Fibroblast of lung (primary cell): ENCODE measurements at regions not wholly inside any gene's neighbourhood (a gene's known extent, or its start where the extent isn't known, plus 50 kb on each side); places are given as distances from the start of the nearest gene placed in this dataset.
"Not testable (repeated sequence)": the region's sequence is repeated elsewhere in the genome, so short reads cannot be mapped to it uniquely, and the experiment has no call there.

ENCODE experiments used
- DNase-seq, 2 donors: peaks; one replicate each; pipeline versions ENCODE4 v3.0.0 to v3.0.0-alpha.2; 2010; ENCODE audit warnings: low read depth in 2 of 2
- H2AFZ ChIP-seq: 2 replicates; pipeline ENCODE4 v1.5.1; 2012; ENCODE audit warnings: low read length, control low read depth, inconsistent platforms
- H3K27ac ChIP-seq: 2 replicates; pipeline ENCODE4 v1.5.1; 2011; ENCODE audit warnings: low read length, control low read depth; ENCODE audit not compliant: insufficient read depth
- H3K27me3 ChIP-seq: 2 replicates; pipeline ENCODE4 v1.5.1; 2011; ENCODE audit warnings: mild to moderate bottlenecking, low read length; ENCODE audit not compliant: control insufficient read depth, insufficient read depth
- H3K36me3 ChIP-seq: 2 replicates; pipeline ENCODE4 v1.5.1; 2011; ENCODE audit warnings: low read length; ENCODE audit not compliant: control insufficient read depth, insufficient read depth
- H3K4me1 ChIP-seq: 2 replicates; pipeline ENCODE4 v1.5.1; 2011; ENCODE audit warnings: low read length; ENCODE audit not compliant: control insufficient read depth, insufficient read depth; ENCODE audit errors: extremely low read depth
- H3K4me2 ChIP-seq: 2 replicates; pipeline ENCODE4 v1.5.1; 2011; ENCODE audit warnings: low read length, control low read depth; ENCODE audit not compliant: insufficient read depth; ENCODE audit errors: extremely low read depth
- H3K4me3 ChIP-seq, 4 experiments: fragments of 200-600 bp in 1 of 4; sonication (generic) in 1 of 4; replicated peaks in 1 of 4; 2 replicates each; pipeline ENCODE4 v1.5.1; 2011 to 2016; ENCODE audit warnings: low read length in 4 of 4, low read depth in 3 of 4, mild to moderate bottlenecking in 3 of 4, control low read depth in 2 of 4, inconsistent platforms in 1 of 4, mixed read lengths in 1 of 4; ENCODE audit not compliant: insufficient read depth in 1 of 4; ENCODE audit errors: control extremely low read depth in 1 of 4
- H3K79me2 ChIP-seq: 2 replicates; pipeline ENCODE4 v1.5.1; 2012; ENCODE audit warnings: mild to moderate bottlenecking, low read length, inconsistent platforms; ENCODE audit not compliant: control insufficient read depth, insufficient read depth
- H3K9ac ChIP-seq: 2 replicates; pipeline ENCODE4 v1.5.1; 2011; ENCODE audit warnings: mild to moderate bottlenecking, low read length, control low read depth; ENCODE audit not compliant: insufficient read depth
- H3K9me3 ChIP-seq: 2 replicates; pipeline ENCODE4 v1.5.1; 2012; ENCODE audit warnings: low read depth, low read length; ENCODE audit not compliant: control insufficient read depth, insufficient read depth
- H4K20me1 ChIP-seq: 2 replicates; pipeline ENCODE4 v1.5.1; 2011; ENCODE audit warnings: low read length; ENCODE audit not compliant: control insufficient read depth, insufficient read depth; ENCODE audit errors: extremely low read depth
- EZH2 ChIP-seq: IDR thresholded peaks from 2 replicates; pipeline ENCODE4 v1.5.1; 2012; ENCODE audit warnings: low read length, control low read depth, mild to moderate bottlenecking; ENCODE audit errors: missing control alignments
- TF ChIP-seq, protein P1 (sequence below), 2 donors: IDR thresholded peaks in 1 of 2; conservative IDR thresholded peaks in 1 of 2; 1 replicate in 1 of 2; 2 replicates in 1 of 2; pipeline ENCODE4 v1.5.1; 2011 to 2012; ENCODE audit warnings: low read length in 2 of 2, control low read depth in 1 of 2, inconsistent platforms in 1 of 2, low read depth in 1 of 2, mild to moderate bottlenecking in 1 of 2

DNA sequence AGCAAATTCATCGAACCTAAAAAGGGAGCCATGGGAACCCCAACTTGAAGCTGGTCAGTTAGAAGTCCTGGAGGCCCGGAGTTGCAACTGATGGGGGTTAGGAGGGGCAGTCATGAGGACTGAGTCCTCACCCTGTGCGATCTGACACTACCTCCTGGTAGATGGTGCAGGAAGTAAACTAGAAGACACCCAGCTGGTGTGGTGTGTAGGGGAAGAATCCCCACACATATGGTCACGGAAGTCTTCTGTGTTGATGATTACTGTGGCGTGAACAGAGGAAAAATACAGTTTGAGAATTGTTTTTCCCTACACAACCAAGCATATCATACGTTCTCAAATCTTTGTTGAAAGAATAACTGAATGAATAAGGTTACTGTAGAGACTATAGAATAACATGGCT is 164.6 kb upstream of the KCTD7 start:
- no peaks in the 10 kb centered on the region for H3K36me3 ChIP-seq

DNA sequence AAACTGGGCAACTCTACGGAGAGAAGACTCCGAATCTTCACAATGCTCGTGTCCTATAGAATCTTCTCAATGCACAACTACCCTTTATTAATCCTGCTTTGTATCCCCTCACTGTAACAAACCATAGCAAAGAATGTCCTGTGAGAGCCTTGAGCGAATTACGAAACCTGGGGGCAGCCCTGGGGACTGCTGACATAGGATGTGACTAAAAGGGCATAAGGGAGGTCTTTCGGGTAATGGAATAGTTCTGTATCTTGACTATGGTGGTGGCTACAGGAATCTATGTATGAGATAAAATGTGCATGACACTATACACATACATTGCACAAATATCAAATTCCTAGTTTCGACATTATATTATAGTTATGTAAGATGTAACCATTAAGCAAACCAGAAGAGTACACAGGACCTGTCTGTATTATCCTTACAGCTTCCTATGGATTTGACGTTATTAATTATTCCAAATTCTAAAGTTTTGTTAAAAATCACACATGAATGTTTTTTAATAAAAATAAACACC is 162.5 kb upstream of the KCTD7 start:
- Histone ChIP-seq H3K4me3 (no peak overlapping the region), H3K9ac (no peak overlapping the region), H3K4me1 (no peaks in the 10 kb centered on the region), H3K36me3 (no peaks in the 10 kb centered on the region), H3K27me3 (no peaks in the 10 kb centered on the region), H4K20me1 (no peaks in the 10 kb centered on the region), H3K27ac (no peak overlapping the region), H3K79me2 (no peaks in the 10 kb centered on the region), H2AFZ (no peak overlapping the region), H3K4me2 (no peak overlapping the region), H3K9me3 (no peaks in the 10 kb centered on the region)
- no peak for TF ChIP-seq EZH2
- TF ChIP-seq, protein P1, sequence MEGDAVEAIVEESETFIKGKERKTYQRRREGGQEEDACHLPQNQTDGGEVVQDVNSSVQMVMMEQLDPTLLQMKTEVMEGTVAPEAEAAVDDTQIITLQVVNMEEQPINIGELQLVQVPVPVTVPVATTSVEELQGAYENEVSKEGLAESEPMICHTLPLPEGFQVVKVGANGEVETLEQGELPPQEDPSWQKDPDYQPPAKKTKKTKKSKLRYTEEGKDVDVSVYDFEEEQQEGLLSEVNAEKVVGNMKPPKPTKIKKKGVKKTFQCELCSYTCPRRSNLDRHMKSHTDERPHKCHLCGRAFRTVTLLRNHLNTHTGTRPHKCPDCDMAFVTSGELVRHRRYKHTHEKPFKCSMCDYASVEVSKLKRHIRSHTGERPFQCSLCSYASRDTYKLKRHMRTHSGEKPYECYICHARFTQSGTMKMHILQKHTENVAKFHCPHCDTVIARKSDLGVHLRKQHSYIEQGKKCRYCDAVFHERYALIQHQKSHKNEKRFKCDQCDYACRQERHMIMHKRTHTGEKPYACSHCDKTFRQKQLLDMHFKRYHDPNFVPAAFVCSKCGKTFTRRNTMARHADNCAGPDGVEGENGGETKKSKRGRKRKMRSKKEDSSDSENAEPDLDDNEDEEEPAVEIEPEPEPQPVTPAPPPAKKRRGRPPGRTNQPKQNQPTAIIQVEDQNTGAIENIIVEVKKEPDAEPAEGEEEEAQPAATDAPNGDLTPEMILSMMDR (conservative IDR thresholded peaks at IDR 0.05 in 1 of 2, IDR thresholded peaks at IDR 0.05 in 1 of 2; ENCODE audit: low read depth in 1 of 2, low read length in 2 of 2) = no peak
- no peak for DNase-seq

More for the DNA sequence above, 164.6 kb upstream of the KCTD7 start:
- no peaks in the 10 kb centered on the region for H4K20me1 ChIP-seq
- H3K4me1 ChIP-seq = no peaks in the 10 kb centered on the region
- H3K79me2 ChIP-seq = no peaks in the 10 kb centered on the region
- H3K9me3 ChIP-seq = no peaks in the 10 kb centered on the region
- H2AFZ ChIP-seq = no peak overlapping the region
- TF ChIP-seq, protein P1 (conservative IDR thresholded peaks at IDR 0.05 in 1 of 2, IDR thresholded peaks at IDR 0.05 in 1 of 2; ENCODE audit: low read depth in 1 of 2, low read length in 2 of 2) = no peak
- no peak for TF ChIP-seq EZH2
- no peak overlapping the region for H3K4me3 ChIP-seq
- H3K27ac ChIP-seq = no peak overlapping the region
- no peak for DNase-seq
- no peak overlapping the region for H3K9ac ChIP-seq
- no peaks in the 10 kb centered on the region for H3K27me3 ChIP-seq
- H3K4me2 ChIP-seq = no peak overlapping the region

DNA sequence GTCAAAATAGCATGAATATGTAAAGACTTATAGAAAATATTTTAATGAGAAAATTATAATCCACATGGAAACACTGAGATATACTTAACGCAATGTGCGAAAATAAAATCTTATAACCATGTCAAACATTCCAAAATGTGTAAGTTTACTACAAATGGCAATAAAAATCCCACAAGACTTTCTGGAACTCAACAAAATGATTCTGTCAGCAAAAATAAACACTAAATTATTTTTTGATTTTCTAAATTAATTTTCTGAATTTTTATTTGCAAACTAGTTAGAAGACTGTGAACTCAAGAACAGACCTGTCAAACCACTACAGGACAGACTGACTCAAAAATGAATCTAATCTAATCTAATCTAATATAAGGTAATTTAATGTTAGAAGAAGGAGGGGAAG is 160.8 kb upstream of the KCTD7 start:
- Histone ChIP-seq H4K20me1 (no peaks in the 10 kb centered on the region), H3K27ac (no peak overlapping the region), H3K27me3 (no peaks in the 10 kb centered on the region), H3K79me2 (no peaks in the 10 kb centered on the region), H3K36me3 (no peaks in the 10 kb centered on the region), H3K9me3 (no peaks in the 10 kb centered on the region), H2AFZ (no peak overlapping the region), H3K4me1 (no peaks in the 10 kb centered on the region), H3K4me3 (no peak overlapping the region), H3K4me2 (no peak overlapping the region), H3K9ac (no peak overlapping the region)
- no peak for DNase-seq
- no peak for TF ChIP-seq EZH2
- TF ChIP-seq, protein P1 (conservative IDR thresholded peaks at IDR 0.05 in 1 of 2, IDR thresholded peaks at IDR 0.05 in 1 of 2; ENCODE audit: low read depth in 1 of 2, low read length in 2 of 2) = no peak

DNA sequence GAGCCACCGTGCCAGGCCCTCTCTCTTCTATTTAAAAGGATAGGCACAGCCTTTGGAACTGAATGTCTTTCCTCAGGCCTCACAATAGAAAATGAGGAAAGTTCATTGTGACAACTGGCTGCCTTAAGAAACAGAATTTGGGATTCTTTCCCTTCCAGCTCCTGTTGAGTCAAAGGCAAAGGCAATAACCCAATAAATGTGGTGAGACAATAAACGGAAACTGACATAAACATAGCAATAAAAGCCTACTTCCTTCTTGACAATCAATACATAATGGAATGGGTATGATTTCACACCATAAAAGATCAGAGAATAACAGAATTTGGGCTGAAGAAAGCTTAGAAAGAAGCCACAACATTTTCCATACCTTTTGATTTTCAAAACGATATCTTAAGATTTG is 155.6 kb upstream of the KCTD7 start:
- not testable (repeated sequence) for H3K27me3 ChIP-seq, H3K4me1 ChIP-seq, H4K20me1 ChIP-seq, H3K27ac ChIP-seq, H3K4me2 ChIP-seq, H2AFZ ChIP-seq, DNase-seq, H3K9ac ChIP-seq, H3K4me3 ChIP-seq, H3K9me3 ChIP-seq, H3K79me2 ChIP-seq, H3K36me3 ChIP-seq
